Brain pericyte (primary cell): ENCODE measurements at regions not wholly inside any gene's neighbourhood (a gene's known extent, or its start where the extent isn't known, plus 50 kb on each side); places are given as distances from the start of the nearest gene placed in this dataset.
"Not testable (repeated sequence)": the region's sequence is repeated elsewhere in the genome, so short reads cannot be mapped to it uniquely, and the experiment has no call there.

Experiments used
- DNase-seq: peaks from one replicate; pipeline ENCODE4 v3.0.0-alpha.2; 2012; ENCODE audit warnings: low read depth, low spot score

DNA sequence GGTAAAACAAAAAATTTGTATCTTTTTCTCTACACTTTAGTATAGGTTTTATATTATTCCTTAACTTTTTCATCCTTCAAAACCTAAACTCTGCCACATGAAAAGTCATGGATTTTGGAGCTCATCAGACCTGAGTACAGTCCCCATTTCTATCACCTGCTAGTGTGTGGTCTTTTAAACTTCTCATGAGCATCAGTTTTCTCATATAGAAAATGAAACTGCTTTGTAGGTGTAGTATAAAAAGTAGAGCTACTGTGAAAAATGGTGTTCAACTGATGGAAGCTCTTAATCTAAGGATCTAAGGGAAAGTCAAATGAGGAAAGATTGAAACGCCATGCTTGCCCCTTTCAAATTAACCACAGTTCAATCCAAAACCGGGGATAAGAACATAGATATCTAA, 686.5 kb downstream of the MECOM start:
- DNase-seq, result no peak

DNA sequence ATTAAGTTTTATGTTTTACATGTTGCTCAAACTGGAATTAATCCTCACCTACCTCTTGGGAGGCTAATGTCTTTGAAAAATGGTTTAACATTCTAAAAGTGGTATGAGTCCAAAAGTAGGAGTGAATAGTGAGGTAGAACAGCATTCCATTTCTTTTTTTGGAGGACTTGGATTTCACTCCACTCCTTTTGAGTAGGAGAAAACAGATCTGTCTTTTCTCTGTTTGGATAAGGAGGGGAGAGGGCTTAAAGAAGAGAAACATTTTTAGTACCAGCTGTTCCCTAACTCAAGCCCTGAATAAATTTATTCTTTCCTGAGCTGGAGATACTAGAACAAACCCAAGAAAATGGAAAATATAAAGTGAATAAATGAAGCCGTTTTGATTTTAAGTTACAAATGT, 687.9 kb downstream of the MECOM start:
- no peak for DNase-seq

GRCh38 chr3:168974617-168975403, 688.7 kb downstream of the MECOM start:
- no peak for DNase-seq

DNA sequence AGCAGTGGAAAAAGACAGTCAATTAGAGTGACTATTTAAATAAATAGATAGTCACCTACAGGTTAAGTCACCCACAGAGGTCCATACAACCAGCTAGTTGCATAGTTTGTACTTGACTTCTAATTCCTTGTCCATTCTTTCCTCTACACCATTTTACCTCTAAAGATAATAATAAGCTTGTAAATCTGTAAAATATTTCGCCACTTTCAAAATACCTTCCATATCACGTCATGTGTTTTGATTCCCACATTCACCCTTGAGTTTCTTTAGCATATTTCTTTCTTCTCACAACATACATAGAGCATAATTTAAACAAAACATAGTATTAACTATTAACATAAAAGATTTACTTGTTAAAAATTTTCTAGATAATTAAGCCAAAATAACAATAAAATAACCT, 689.6 kb downstream of the MECOM start:
- DNase-seq, result no peak

DNA sequence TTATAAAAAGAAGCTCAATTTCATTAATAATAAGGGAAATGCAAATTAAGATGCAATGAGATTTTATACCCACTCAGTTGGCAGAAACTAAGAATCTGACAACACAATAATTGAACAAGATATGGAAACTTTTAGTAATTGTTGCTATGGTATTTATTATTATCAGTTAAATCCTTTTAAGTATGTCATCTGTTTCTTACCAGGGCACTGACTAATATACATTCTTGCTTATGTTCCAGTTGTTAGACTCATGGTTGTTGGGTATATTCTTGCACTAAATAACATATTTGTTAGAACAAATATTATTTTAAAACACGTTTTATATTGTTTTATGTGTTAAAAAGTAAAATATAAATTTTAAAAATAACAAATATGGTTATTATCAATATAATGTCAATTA, 690.3 kb downstream of the MECOM start:
- no peak for DNase-seq

- no peak for DNase-seq
These were observed 694.9 kb downstream of the MECOM start for GRCh38 chr3:168968609-168969008.

GRCh38 chr3:168964736-168965135, 698.8 kb downstream of the MECOM start:
- no peak for DNase-seq

DNA sequence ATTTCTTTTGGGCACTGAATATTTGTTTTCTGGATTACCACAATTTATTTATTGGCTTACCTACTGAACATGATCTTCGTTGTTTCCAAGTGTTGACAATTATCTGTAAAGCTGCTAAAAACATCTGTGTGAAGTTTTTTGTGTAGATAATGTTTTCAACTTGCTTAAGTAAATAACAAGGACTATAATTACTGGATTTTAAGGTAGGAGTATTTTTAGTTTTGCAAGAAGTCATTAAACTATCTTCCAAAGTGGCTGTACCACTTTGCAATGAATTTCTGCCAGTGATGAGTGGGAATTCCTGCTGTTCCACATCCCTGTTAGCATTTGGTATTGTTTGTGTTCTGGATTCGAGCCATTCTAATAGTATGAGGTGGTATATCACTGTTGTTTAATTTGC, 702.2 kb downstream of the MECOM start:
- no peak for DNase-seq

DNA sequence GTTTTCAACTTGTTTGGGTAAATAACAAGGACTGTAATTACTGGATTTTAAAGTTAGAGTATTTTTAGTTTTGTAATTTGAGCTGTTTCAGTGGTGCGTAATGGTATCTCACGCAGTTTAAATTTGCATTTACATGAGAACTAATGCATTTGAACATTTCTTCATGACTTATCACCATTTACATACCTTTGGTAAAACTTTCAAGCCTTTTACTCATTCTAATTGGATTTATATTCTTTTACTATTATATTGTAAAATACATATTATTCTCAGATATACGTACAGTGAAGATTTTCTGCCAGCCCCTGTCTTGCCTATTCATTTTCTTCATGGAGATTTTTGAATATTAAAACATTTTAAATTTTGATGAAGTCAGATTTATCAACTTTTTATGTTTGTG, 703.8 kb downstream of the MECOM start:
- no peak for DNase-seq

DNA sequence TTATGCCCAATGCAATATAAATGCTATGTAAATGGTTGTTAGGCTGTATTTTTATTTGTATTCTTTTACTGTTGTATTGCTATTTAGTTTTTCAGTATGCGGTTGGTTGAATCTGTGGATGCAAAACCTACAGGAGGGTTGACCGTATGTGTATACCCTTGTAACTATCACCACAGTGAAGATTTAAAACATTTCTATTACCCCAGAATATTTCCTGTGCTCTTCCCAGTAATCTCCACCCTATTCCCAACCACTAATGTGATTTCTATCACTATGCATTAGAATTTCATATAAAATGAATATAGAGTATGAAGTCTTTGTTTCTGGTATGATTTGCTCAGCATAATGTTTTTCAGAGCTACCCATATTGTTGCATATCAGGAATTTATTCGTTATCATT, 705.0 kb downstream of the MECOM start:
- no peak for DNase-seq

- no peak for DNase-seq
These were observed 707.4 kb downstream of the MECOM start for GRCh38 chr3:168956076-168956475.

GRCh38 chr3:168952551-168952950, 711.0 kb downstream of the MECOM start:
- DNase-seq, result no peak

DNA sequence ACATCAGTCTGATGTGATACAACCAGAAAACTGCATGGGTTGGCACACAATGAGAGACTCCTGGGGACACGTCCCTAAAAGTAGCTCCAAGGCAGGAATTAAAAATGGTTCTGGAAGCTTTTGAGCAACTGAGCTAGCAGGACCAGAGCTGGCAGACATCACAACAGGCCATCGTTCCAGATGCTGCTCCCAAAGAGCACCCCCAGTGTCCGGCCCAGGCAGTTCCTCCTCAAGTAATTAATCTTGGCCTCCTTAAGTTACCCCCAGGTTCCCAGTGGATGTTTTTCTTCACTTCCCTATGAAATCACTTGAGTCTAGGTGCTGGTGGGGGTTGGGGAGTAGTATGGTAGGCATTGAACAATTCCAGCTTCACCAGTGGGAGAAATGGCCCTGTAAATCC, 711.6 kb downstream of the MECOM start:
- no peak for DNase-seq

DNA sequence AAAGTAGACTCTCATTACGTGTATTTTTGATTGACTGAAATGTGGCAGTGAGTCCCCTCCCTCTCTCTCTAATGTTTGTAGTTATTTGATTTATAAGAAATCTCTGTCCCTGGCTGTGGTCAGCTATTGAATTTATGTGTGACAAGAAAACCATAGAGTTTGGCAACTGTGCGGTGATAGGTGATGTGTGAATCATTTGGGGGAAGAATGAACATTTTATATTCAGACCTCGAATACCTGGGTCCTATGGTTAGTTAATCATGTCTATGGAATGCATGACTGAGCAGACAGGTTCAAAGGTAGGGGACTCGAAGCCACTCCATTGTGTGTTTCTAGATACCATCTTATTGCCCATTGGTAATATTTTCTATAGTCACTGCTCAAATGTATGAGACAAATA, 712.1 kb downstream of the MECOM start:
- DNase-seq, result no peak

DNA sequence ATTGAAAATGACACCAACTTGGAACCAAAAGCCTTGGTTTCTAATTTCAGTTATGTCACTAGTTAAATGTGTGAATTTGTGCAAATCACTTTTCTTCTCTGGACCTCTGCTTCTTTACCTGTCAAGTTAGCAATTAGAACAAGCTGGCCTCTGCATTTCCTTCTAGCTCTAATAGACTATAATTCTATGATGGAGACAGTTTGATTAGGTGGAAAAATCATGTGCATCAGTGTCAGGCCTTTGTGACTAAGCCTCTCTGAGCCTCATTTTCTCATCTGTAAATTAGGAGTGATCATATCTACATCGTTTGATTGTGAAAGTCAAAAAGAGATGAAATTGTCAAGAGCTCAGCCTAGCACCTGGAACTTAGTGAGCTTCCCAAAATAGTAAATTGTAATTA, 712.9 kb downstream of the MECOM start:
- DNase-seq, result no peak

DNA sequence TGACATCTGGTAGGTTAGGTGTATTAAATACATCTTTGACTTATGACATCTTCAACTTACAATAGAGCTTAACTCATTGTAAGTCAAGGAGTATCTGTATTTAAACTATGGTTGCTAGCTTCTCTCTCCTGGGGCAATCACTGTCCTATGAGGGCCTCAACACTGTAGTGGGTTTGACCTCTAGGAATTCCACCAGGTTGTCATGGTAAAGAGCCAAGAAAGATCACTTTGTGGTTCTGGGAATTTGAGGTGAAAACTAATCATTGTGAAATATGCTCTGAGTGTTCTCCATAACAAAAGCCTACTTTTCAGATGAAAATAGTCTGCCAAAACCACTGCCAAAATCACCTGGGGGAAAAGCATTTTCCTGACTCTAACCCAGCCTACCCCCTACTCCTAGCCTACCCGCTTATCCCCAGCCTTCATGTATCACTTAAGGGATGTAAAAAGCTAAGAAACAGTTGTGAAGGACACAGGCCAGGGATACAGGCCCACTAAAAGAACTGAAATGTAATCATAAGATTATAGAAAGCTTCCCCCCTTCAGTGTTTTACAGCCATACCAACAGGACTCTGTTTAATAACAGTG, 723.8 kb downstream of the MECOM start:
- DNase-seq, result no peak

DNA sequence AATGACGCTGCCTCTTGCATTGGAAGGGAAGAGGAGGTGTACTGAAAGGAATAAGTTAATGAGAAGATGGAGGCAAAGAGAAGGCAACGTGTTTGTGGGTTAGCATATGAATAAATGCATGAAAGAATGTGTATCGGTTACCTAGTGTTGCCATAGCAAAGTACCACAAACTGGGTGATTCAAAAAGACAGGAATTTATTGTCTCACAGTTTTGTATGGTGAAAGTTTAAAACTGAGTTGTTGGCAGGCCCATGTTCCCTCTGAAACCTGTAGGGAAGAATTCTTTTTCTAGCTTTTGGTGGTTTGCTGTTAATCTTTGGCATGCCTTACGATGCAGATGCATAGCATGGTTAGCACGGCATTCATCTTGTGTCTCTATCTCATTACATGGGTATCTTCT, 729.9 kb downstream of the MECOM start:
- DNase-seq, result no peak

- not testable (repeated sequence) for DNase-seq
These were observed 733.5 kb downstream of the MECOM start for GRCh38 chr3:168929997-168930396.

DNA sequence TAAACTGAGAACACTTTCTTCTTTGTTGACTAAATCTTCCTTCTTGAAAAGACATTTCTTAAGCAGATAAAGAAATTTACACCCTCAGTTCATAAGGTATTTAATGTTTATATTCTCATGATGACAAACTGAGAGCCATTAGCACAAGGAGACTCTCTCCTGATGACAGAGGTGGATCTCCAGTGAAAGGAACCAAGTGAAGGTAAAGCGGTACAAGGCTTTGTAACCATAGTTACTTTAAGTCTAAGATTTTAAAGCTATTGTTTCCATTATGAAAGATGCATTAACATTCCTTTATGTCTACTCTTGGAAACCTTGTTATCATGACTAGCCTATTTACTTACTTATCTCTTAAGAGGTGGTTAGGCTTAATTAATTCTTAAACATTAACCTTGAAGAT, 737.1 kb downstream of the MECOM start:
- DNase-seq, result no peak

DNA sequence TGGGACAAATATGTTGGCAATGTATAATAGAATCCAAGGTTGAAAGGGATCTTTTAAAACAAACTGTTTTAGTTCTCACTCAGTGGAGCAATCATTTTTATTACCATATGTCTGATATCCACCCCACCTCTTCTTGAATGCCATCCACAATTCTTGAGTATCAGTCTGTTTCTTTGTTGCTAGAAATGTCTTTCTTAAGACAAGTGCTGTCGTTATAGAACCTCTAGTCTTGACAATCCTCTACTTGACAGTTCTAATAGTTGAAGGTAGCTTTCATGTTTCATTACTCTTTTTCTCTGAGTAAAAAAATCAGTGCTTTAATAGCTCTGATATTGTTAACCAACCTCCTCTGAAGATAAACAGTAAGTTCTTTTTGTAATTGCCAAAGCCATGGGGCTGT, 737.9 kb downstream of the MECOM start:
- no peak for DNase-seq

DNA sequence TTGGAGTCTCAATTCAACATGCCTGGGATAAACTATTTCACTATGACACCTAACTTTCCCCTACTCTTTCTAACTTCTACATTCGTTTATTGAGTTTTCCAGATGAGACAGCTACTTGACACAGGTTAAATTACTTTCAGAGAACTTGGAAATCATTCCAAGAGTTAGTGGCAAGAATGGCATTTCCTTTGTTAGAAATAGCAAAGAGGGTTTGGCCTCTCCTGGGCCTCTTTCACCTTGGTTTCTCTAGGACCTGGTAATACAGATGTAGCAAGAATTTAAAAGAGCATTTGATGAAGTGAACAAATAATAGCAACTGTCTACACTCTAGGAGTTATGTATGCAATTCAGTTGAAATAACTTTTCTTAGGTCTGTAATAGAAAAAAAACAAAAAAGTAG, 748.9 kb downstream of the MECOM start:
- DNase-seq, result no peak

DNA sequence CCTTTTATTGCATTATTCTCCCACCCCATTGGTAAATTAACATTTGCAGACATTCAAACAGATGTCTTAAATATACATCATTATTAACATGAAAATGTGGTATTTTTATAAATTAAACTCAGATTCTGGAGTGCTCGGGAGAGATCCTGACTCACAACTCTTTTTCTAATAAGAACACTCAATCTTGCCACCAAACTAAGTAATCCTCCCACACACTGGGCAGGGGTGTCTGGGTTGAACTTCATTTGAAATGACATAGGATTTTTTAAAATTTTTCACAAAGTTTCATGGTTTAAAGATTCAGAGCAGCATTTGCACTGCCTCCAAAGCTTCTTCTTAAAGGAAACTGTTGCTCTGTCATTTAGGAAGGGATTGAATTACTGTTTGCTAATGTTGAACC, 754.3 kb downstream of the MECOM start:
- DNase-seq, result no peak

DNA sequence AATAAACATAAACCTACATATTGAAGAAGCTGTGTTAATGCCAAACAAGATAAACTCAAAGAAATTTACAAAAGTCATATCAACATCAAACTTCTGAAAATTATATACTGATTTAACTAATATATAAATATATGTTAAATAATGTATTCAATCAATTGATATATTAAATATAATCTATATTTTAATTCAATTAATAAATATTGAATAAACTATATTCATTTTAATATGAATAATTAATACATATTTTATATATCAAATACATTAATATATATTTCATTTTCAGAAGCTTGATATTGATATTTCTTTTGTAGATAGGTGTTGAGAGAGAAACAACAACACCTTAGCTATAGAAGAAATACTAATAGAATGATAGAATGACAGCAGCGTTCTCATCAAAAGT, 768.1 kb downstream of the MECOM start:
- DNase-seq, result no peak

- DNase-seq, result no peak
These were observed 769.3 kb downstream of the MECOM start for GRCh38 chr3:168894214-168894613.
